ENCODE measurements at regions not wholly inside any gene's neighbourhood (a gene's known extent, or its start where the extent isn't known, plus 50 kb on each side); places are given as distances from the start of the nearest gene placed in this dataset.

DNA sequence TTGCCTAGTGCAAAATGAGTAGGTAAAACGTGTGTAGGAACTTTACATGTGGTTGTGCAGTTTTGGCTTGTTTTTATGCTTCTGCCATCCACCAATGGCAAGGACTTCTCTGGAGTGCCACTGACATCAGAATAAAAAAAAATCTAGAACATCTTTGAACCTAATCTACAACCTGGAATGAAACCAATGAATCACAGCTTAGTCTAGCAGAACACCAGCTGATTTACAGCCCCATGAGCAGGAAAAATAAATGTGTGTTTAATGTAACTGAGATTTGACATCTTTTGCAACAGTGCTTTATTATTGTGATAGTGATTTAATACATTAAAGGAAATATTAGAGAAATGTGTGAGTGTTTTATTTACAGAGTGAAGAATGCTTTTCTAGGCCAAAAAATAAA is 995.1 kb downstream of the PCDH7 start:
- TF ChIP-seq EZH2phosphoT487 (IDR thresholded peaks at IDR 0.05; ENCODE audit: insufficient read depth, low read depth), result no peak
- TF ChIP-seq EZH2 (IDR thresholded peaks at IDR 0.05; ENCODE audit: insufficient read depth, poor library complexity, severe bottlenecking), result no peak
